ENCODE measurements at regions not wholly inside any gene's neighbourhood (a gene's known extent, or its start where the extent isn't known, plus 50 kb on each side); places are given as distances from the start of the nearest gene placed in this dataset.
"Not testable (repeated sequence)": the region's sequence is repeated elsewhere in the genome, so short reads cannot be mapped to it uniquely, and the experiment has no call there.

DNA sequence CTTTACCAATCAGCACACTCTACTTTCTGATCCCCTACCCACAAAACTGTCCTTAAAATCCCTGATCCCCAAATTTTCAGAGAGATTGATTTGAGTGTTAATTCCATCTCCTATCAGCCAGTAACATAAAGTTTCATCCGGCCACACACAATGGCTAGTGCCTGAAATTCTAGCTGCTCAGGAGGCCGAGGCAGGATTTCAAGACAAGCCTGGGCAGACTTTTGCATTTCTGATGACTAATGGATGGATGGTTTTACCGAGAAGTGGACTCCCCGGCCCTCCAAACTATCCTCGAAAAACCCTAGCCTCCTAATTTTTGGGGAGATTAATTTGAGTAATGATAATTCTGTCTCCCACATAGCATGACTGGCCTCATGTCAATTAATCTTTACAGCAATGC, 269.8 kb upstream of the POU1F1 start:
- H3K27me3 ChIP-seq: no peaks in the 10 kb centered on the region
- no peak overlapping the region for H3K27ac ChIP-seq (replicated peaks in 1 of 4)
- DNase-seq (ENCODE audit: extremely low spot score): no peak
- intact Hi-C loops (cut with DNase I): no loop called here
- WGBS: 85% methylated on average over 5 of the region's 5 CpGs
- no peak overlapping the region for H3K4me3 ChIP-seq
- no peaks in the 10 kb centered on the region for H3K9me3 ChIP-seq
- TF ChIP-seq POLR2A (IDR thresholded peaks at IDR 0.05; ENCODE audit: low read depth) (no peak), POLR2AphosphoS5 (IDR thresholded peaks at IDR 0.05) (no peak), EP300 (IDR thresholded peaks at IDR 0.05) (no peak)
- TF ChIP-seq, protein P1, sequence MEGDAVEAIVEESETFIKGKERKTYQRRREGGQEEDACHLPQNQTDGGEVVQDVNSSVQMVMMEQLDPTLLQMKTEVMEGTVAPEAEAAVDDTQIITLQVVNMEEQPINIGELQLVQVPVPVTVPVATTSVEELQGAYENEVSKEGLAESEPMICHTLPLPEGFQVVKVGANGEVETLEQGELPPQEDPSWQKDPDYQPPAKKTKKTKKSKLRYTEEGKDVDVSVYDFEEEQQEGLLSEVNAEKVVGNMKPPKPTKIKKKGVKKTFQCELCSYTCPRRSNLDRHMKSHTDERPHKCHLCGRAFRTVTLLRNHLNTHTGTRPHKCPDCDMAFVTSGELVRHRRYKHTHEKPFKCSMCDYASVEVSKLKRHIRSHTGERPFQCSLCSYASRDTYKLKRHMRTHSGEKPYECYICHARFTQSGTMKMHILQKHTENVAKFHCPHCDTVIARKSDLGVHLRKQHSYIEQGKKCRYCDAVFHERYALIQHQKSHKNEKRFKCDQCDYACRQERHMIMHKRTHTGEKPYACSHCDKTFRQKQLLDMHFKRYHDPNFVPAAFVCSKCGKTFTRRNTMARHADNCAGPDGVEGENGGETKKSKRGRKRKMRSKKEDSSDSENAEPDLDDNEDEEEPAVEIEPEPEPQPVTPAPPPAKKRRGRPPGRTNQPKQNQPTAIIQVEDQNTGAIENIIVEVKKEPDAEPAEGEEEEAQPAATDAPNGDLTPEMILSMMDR (IDR thresholded peaks at IDR 0.05): no peak
- no peaks in the 10 kb centered on the region for H3K4me1 ChIP-seq
- H3K36me3 ChIP-seq: no peaks in the 10 kb centered on the region

DNA sequence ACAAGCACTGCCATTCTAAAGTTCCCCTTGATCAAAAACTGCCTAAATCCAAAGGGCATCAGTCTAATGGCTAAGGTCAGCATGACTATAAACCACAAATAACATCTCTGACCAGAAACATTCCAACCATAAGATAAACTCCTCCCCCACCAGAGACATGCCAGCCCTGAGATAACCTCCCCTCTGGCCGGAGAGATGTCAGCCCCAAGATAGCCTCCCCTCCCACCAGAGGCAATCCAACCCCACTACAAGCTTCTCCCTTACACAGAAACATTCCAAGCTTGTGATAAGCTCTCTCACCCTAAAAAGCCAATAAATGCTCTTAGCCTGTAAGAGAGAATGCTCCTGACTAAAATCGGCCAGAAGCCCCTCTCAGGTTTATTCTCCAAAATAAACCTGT, 267.0 kb upstream of the POU1F1 start:
- intact Hi-C loops (cut with DNase I); H3K36me3 ChIP-seq; H3K27ac ChIP-seq (replicated peaks in 1 of 4); H3K4me1 ChIP-seq; H3K4me3 ChIP-seq; H3K9me3 ChIP-seq; DNase-seq (ENCODE audit: extremely low spot score); H3K27me3 ChIP-seq: not testable (repeated sequence)
- WGBS: 55% methylated on average over 2 of the region's 2 CpGs

DNA sequence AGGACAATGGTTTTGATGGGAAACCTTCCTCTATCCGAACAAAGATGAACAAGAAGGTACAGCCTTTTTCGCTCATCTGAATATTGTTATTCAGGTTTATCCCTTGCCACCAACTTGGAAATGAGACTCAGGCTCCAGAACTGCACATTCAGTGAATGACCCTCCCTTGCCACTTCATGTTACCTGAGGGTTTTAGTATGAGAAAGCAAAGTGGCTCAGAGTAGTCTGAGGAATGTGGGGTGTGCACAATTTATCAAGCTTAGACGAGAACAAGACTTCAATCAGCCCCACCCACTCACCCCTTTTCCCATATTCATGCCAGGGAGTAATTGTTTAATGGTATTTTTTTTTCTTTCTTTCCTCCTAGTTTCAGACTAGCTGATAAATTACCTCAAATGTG, 265.3 kb upstream of the POU1F1 start:
- Histone ChIP-seq H3K27me3 (no peaks in the 10 kb centered on the region), H3K36me3 (no peaks in the 10 kb centered on the region), H3K4me3 (no peak overlapping the region), H3K9me3 (no peaks in the 10 kb centered on the region), H3K4me1 (no peaks in the 10 kb centered on the region), H3K27ac (replicated peaks in 1 of 4) (no peak overlapping the region)
- DNase-seq (ENCODE audit: extremely low spot score): no peak
- TF ChIP-seq EP300 (IDR thresholded peaks at IDR 0.05): no peak
- TF ChIP-seq, protein P1 (IDR thresholded peaks at IDR 0.05): no peak
- TF ChIP-seq POLR2A (IDR thresholded peaks at IDR 0.05; ENCODE audit: low read depth): no peak
- TF ChIP-seq POLR2AphosphoS5 (IDR thresholded peaks at IDR 0.05): no peak
- 76% methylated on average over 3 of the region's 3 CpGs for WGBS
- intact Hi-C loops (cut with DNase I): no loop called here

DNA sequence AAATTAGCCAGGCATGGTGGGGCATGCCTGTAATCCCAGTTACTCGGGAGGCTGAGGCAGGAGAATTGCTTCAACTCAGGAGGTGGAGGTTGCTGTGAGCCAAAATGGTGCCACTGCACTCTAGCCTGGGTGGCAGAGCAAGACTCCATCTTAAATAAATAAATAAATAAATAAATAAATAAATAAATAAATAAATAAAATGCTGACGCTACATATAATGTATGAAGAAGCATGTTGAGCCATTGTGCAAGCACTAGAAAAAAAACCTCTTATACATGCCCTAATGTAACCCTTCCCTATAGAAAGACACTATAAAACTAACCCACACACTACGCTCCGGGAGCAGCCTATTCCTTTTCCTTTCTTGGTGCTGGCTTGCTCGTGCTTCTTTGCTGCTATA, 262.3 kb upstream of the POU1F1 start:
- H3K4me3 ChIP-seq; H3K36me3 ChIP-seq; H3K4me1 ChIP-seq; H3K27me3 ChIP-seq; H3K27ac ChIP-seq (replicated peaks in 1 of 4); DNase-seq (ENCODE audit: extremely low spot score); intact Hi-C loops (cut with DNase I); H3K9me3 ChIP-seq: not testable (repeated sequence)
- 84% methylated on average over 5 of the region's 5 CpGs for WGBS

DNA sequence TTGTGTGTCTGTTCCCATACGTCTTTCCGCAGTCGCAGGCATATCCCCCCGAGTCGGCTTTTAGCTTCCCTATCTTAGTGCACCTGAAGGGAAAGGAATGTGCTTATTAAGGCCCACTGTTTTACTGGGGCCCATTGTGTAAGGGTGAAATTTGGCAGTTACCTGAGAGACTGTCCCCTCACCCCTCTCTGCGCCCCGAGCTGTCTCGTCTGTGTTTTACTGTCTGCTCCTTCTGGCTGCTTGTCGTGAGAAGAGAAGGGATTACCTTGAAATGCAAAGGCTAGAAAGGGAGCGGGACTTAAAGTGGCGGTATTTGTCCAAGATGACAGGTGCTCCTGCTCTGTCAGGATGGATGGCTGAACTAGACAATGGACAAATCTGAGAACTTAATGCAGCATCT, 233.0 kb upstream of the POU1F1 start:
- Histone ChIP-seq H3K27me3 (no peaks in the 10 kb centered on the region), H3K27ac (replicated peaks in 1 of 4) (no peak overlapping the region), H3K4me3 (no peak overlapping the region), H3K9me3 (no peaks in the 10 kb centered on the region), H3K36me3 (no peaks in the 10 kb centered on the region), H3K4me1 (no peaks in the 10 kb centered on the region)
- WGBS: 59% methylated on average over 11 of the region's 11 CpGs
- DNase-seq (ENCODE audit: extremely low spot score): no peak
- intact Hi-C loops (cut with DNase I): no loop called here
- no peak for TF ChIP-seq POLR2A (IDR thresholded peaks at IDR 0.05; ENCODE audit: low read depth)
- TF ChIP-seq EP300 (IDR thresholded peaks at IDR 0.05): no peak

DNA sequence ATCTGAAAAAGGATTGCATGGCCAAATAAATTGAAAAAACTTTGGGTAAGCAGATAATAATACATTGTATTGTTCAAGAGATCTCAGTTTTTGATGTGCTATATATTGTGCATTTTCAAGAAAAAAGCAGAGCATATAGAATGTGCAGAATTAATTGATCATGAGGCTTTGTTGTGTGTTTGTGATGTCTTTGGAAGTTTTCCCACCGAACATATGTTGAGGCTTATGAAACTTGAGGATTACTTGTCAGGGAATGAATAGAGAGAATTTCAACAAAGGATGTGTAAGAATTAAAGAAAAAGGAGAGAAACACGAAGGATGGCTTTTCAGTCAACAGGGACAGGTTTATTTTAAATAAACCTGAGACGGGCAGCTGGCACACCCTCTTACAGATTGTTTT, 232.5 kb upstream of the POU1F1 start:
- Histone ChIP-seq H3K27ac (replicated peaks in 1 of 4) (no peak overlapping the region), H3K36me3 (no peaks in the 10 kb centered on the region), H3K4me3 (no peak overlapping the region), H3K9me3 (no peaks in the 10 kb centered on the region), H3K4me1 (no peaks in the 10 kb centered on the region), H3K27me3 (no peaks in the 10 kb centered on the region)
- no peak for TF ChIP-seq EP300 (IDR thresholded peaks at IDR 0.05)
- WGBS: 40% methylated on average over 3 of the region's 3 CpGs
- intact Hi-C loops (cut with DNase I): no loop called here
- DNase-seq (ENCODE audit: extremely low spot score): no peak

DNA sequence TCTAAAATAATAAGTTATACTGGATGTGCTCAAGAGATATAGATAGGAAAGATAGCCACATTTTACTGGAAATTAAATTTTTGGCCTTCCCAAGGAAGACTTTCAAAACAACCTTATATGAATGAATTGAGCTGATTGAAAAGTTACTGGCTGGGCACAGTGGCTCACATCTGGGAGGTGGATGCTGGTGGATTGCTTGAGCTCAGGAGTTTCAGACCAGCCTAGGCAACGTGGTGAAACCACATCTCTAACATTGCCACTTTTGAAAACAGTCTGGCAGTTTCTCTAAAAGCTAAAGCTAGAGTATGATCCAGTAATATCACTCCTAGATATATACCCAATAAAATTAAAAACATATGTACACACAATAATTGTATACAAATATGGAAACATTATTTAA, 231.4 kb upstream of the POU1F1 start:
- Histone ChIP-seq H3K9me3 (no peaks in the 10 kb centered on the region), H3K36me3 (no peaks in the 10 kb centered on the region), H3K27ac (replicated peaks in 1 of 4) (no peak overlapping the region), H3K4me3 (no peak overlapping the region), H3K4me1 (no peaks in the 10 kb centered on the region), H3K27me3 (no peaks in the 10 kb centered on the region)
- DNase-seq (ENCODE audit: extremely low spot score): no peak
- intact Hi-C loops (cut with DNase I): no loop called here
- WGBS: 52% methylated on average over 1 of the region's 1 CpG
- no peak for TF ChIP-seq POLR2A (IDR thresholded peaks at IDR 0.05; ENCODE audit: low read depth)
- no peak for TF ChIP-seq EP300 (IDR thresholded peaks at IDR 0.05)
- TF ChIP-seq, protein P1 (IDR thresholded peaks at IDR 0.05): no peak
- TF ChIP-seq POLR2AphosphoS5 (IDR thresholded peaks at IDR 0.05): no peak
